ENCODE measurements at regions not wholly inside any gene's neighbourhood (a gene's known extent, or its start where the extent isn't known, plus 50 kb on each side); places are given as distances from the start of the nearest gene placed in this dataset.
"Not testable (repeated sequence)": the region's sequence is repeated elsewhere in the genome, so short reads cannot be mapped to it uniquely, and the experiment has no call there.

GRCh38 chr9:1115370-1115769 lies 65.2 kb downstream of the DMRT2 start:
- no peak for DNase-seq (ENCODE audit: low read depth in 2 of 2)

DNA sequence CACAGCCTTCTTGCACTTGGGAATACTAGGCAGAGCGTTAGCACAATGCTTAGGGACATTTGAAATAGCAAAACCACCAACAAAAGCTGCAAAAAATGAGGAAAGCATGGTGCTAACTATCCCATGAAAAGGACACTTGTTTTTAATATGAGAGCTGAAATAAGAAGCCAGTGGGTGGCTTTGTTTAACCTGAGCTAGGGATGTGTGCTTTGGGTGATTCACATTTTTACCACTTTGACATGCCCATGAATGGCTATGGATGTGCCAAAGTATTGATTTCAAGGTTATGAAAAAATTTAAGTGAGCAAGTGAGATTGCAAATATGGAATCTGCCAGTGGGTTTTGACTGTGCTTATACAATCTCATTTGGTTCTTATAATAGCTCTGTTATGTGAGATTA lies 67.3 kb downstream of the DMRT2 start:
- DNase-seq (ENCODE audit: low read depth in 2 of 2) = no peak

DNA sequence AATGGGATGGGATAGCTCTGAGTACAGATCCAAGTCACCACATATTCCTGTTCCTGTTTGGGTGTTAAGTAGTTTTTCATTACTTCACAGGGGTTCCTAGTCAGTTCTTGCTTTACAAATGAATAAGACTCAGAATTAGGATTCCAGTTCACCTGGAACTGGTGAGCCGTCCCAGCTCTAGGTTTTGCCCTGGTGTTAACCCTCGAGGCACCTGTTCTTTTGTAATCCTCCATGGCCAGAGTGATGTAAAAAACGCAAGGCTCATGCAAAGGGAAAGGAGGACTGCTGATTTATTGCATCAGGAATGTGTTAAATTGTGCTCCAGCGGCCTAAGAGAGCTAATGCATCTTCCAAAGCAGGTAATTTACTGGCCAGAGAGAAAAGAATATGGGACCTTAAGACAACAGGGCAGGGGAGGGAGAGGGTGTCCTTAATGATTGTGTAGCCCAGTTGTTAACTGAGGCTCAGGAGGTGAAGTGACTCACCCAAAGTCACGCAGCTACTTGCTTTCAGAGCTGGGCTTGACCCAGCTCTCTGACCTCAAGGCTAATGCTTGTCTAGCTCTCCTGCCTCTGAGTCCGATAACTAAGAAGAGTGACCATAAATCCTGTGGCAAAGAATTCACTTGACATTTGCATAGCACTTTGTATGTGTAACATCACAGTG lies 70.5 kb downstream of the DMRT2 start:
- no peak for DNase-seq (ENCODE audit: low read depth in 2 of 2)

DNA sequence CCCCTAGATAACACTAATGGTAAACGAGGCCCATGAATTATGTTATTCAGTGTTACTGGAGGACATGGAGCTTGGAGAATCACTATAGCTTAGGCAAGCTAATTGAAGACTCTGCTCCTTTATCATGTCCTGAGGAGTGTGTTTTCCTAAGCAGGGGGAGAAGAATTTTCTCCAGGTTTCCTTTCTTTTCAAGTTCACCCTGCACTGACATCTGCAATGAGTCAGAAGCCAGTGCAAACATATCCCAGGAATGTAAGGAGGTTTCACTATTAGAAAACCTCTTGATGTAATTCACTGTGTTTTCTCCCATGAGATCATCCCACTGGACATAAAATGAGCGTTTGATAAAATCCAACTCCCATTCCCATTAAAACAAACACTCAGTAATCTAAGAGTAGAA lies 75.6 kb downstream of the DMRT2 start:
- DNase-seq (ENCODE audit: low read depth in 2 of 2) = no peak

DNA sequence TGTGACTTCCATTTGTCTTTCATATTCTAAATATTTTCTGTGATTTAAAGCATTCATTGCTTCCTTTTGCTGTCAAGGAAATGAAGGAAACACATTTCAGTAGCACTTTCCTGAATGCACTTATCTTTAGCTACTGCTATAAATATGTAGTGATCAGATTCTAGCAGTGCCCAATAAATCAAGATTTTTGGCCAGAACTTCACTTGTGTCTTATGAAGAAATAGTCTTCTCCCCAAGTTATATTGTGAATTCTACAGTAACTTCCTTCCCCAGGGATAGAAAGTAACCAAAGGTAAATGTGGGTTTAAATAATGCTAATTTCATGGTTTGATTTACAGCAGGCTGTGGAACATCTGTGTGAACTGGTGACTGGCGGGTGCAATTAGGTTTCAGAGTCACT lies 77.9 kb downstream of the DMRT2 start:
- DNase-seq (ENCODE audit: low read depth in 2 of 2) = no peak

DNA sequence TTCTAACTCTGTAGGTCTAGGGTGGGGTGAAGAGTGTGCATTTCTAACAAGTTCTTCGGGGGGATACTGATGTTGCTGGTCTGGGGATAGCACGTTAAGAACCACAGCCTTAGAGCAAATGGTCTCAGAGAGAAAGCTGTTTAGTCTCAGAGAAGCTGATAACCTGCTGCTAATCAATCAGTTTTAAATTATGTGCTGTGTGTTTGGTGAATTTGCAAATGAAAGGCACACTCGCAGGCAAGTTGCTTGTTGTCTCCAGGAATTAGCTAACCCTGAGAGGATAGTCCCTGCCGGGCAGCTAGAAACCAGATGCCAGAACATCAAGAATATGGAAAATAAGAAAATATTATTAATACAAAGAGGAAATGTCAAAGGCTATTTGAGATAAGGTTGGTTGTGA lies 79.2 kb downstream of the DMRT2 start:
- DNase-seq (ENCODE audit: low read depth in 2 of 2) = no peak

- no peak for DNase-seq (ENCODE audit: low read depth in 2 of 2)
Observed at GRCh38 chr9:1140057-1140456, 89.9 kb downstream of the DMRT2 start.

GRCh38 chr9:1151691-1152090 lies 101.5 kb downstream of the DMRT2 start:
- no peak for DNase-seq (ENCODE audit: low read depth in 2 of 2)

DNA sequence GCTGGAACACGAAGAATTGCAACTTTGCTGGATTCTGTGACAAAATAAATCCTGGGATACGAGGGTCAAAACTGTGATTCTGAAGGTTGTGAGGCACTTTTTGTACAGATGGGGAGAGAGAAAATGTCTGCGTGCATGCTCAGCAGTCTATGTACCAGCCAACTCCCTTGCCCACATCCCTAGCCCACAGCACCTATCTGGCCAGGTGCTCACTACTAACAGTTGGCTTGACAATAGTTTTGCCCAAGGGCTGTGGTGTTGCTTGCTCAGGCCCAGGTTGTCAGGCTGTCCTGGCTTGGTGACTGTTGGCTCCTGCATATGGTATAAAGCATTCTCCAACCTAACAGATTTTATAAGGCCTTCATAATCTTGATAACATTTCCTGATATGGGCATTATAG lies 102.0 kb downstream of the DMRT2 start:
- no peak for DNase-seq (ENCODE audit: low read depth in 2 of 2)

DNA sequence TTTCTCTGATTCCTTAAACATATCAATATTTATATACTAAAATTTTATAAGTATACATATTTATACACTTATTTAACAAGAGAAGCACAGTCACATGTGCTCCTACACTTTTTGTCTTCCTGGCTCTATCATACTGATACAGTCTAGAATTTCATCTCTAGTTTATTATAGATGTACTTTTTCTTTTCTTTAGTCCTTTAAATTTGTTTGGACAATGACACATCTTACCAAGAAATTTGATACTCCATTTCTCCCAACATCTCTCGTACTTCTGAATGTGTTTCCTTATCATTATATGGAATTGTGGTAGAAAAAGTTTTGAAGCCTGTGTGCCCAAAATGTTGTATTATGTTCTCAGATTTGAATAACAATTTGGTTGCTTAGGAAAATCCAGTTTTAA lies 104.6 kb downstream of the DMRT2 start:
- no peak for DNase-seq (ENCODE audit: low read depth in 2 of 2)

GRCh38 chr9:1155602-1156001 lies 105.4 kb downstream of the DMRT2 start:
- no peak for DNase-seq (ENCODE audit: low read depth in 2 of 2)

DNA sequence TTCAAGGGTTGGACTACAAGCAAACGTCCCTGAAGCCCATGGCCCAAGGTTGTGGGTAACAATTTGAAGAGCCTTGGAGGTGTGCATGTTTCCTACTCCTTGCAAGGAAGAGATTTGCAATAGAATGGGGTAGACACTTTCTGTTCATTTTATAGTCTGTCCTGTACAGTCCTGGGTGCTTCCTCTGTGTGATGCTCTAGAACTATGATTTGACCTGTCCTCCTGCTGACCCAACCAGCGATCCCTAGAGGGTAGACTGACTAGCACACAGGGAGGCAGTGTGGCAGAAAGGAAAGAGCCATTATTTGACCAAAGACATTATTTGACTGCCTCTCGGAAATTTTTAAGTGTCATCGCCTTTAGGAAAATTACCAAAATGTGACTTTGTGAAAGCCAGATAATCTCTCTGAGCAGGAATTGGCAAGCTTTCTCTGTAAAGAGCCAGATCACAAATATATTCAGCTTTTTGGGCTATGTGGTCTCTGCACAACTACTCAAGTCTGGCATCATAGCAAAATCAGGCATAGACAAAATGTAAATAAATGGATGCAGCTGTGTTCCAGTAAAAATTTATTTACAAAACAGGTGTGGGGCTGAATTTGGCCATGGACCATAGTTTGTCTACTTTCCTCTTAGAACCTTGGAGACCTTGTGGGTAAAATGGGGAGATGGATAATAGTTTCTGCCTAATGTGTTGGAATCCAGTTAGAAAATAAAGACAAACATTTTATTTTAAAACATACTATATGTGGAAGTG lies 106.8 kb downstream of the DMRT2 start:
- no peak for DNase-seq (ENCODE audit: low read depth in 2 of 2)

DNA sequence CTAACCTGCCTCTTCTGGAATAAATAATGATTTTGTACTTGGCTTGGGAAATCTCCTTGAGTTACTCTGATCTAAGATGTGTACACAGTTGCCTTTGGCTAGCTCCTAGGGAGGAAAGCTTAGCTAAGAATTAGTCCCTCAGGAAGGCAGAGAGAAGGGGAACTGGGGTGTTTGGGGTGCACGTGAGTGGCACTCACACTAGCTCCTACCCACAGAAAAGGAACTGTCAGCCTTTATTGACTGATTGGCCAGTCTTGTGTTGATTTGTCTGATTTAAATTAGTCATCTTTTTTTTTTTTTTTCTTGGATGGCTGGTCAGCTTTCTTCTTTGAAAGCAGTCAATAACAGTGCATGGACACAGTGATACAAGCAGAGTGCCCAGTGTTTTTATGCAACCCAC lies 107.7 kb downstream of the DMRT2 start:
- DNase-seq (ENCODE audit: low read depth in 2 of 2) = no peak

DNA sequence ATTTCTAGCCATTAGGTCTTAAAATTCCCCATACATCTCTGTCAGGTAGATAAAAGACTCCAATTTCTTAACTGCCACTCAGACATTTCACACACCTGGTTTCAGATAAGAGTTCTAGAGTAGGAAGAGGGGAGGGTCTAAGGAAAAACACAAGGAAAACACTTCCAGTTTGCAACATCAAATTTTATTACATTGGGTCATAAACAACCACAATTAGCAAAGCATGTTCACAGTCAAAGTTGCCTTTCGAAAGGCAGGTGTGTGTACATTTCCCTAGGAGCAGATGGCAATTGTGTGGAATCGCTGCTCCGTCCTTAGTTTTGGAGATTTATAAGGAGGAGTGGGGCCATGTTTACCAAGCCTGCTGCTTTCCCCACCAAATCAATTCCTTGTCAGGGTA lies 120.8 kb downstream of the DMRT2 start:
- DNase-seq (ENCODE audit: low read depth in 2 of 2) = no peak

- no peak for DNase-seq (ENCODE audit: low read depth in 2 of 2)
Observed at GRCh38 chr9:1171546-1171945, 121.4 kb downstream of the DMRT2 start.

DNA sequence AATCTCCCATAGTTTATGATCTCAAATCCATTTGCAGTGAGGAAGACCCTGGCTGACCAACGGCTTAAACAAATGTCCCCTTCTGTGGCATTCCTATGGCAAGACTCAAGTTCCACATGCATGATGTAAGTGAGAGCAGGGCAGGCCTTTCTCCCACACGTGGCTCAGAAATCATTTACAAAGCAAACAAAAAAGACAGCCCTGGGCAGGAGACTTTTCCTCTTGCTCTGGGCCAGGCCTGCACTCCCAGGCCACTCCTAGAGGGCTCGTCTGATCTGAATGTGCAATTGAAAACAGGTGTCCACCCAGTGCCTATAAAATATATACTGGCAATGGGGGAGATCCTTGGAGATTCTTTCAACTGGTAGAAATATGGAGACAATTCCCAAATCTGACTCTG lies 123.1 kb downstream of the DMRT2 start:
- DNase-seq (ENCODE audit: low read depth in 2 of 2) = no peak

- DNase-seq (ENCODE audit: low read depth in 2 of 2) = no peak
Observed at GRCh38 chr9:1173993-1174392, 123.8 kb downstream of the DMRT2 start.

GRCh38 chr9:1179366-1179765 lies 129.2 kb downstream of the DMRT2 start:
- no peak for DNase-seq (ENCODE audit: low read depth in 2 of 2)

- no peak for DNase-seq (ENCODE audit: low read depth in 2 of 2)
Observed at GRCh38 chr9:1184146-1184545, 134.0 kb downstream of the DMRT2 start.

DNA sequence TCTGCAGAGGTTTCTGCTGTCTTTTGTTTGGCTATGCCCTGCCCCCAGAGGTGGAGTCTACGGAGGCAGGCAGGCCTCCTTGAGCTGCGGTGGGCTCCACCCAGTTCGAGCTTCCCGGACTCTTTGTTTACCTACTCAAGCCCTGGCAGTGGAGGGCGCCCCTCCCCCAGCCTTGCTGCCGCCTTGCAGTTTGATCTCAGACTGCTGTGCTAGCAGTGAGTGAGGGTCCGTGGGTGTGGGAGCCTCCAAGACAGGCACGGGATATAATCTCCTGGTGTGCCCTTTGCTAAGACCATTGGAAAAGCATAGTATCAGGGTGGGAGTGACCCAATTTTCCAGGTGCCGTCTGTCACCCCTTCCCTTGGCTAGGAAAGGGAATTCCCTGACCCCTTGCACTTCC lies 137.0 kb downstream of the DMRT2 start:
- not testable (repeated sequence) for DNase-seq (ENCODE audit: low read depth in 2 of 2)

DNA sequence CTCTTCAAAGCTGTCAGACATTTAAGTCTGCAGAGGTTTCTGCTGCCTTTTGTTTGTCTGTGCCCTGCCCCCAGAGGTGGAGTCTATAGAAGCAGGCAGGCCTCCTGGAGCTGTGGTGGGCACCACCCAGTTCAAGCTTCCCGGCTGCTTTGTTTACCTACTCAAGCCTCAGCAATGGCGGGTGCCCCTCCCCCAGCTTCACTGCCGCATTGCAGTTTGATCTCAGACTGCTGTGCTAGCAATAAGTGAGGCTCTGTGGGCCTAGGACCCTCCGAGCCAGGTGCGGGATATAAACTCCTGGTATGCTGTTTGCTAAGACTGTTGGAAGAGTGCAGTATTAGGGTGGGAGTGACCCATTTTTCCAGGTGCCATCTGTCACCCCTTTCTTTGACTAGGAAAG lies 145.5 kb downstream of the DMRT2 start:
- DNase-seq (ENCODE audit: low read depth in 2 of 2) = not testable (repeated sequence)

DNA sequence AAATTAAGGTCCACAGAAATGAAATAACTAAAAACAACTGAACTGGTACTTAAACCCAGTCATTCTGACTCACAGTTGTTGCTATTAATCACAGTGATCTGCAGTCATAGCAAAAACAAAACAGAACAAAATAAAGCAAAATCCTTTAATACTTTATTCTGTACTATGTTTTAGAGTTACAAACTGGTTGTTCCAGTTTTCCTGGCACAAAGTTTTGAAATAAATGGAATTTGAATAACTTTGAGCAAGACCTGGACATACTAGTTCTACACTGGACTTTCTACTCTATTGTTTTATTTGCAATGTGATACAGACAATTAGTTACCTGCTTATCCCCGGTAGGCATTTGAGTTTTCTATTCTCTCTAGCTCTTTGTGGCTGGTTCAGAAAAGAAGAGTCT lies 147.9 kb downstream of the DMRT2 start:
- no peak for DNase-seq (ENCODE audit: low read depth in 2 of 2)

DNA sequence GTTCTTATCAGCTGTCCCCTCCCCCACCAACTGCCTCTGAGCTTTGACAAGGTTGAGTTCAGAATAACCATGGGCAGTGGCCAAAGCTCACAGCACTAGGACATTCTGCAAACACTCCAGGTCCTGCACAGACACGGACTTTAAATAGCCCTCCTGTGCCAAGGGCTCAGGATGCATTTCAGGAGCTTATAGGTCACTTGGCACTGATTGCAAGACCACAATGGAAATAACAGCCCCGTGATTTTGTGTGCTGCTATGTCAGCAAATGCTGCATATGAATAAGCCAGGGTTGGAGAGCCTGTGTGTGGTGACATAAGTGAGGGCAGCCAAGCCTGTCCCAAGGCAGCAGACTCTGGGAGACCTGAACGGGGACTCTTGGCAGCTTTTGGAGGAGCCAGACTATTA lies 150.7 kb downstream of the DMRT2 start:
- no peak for DNase-seq (ENCODE audit: low read depth in 2 of 2)

- no peak for DNase-seq (ENCODE audit: low read depth in 2 of 2)
Observed at GRCh38 chr9:1201262-1201661, 151.1 kb downstream of the DMRT2 start.

Measured in stimulated activated CD4-positive, alpha-beta T cell treated with anti-CD3 and anti-CD28 coated beads, Interleukin-1b, Interleukin-23, amount 100 ng/mL, for 4 hours (primary cell).